ENCODE measurements at regions not wholly inside any gene's neighbourhood (a gene's known extent, or its start where the extent isn't known, plus 50 kb on each side); places are given as distances from the start of the nearest gene placed in this dataset.
"Not testable (repeated sequence)": the region's sequence is repeated elsewhere in the genome, so short reads cannot be mapped to it uniquely, and the experiment has no call there.

GRCh38 chr21:5128261-5128660, 5393.1 kb upstream of the TPTE start:
- peak; percentile 49 to 53 for DNase-seq (ENCODE audit: low read depth in 2 of 2)

- not testable (repeated sequence) for DNase-seq (ENCODE audit: low read depth in 2 of 2)
Observed at GRCh38 chr21:5133824-5134223, 5387.6 kb upstream of the TPTE start.

- not testable (repeated sequence) for DNase-seq (ENCODE audit: low read depth in 2 of 2)
Observed at GRCh38 chr21:5136406-5136805, 5385.0 kb upstream of the TPTE start.

- not testable (repeated sequence) for DNase-seq (ENCODE audit: low read depth in 2 of 2)
Observed at GRCh38 chr21:5137006-5137405, 5384.4 kb upstream of the TPTE start.

- not testable (repeated sequence) for DNase-seq (ENCODE audit: low read depth in 2 of 2)
Observed at GRCh38 chr21:5138687-5139086, 5382.7 kb upstream of the TPTE start.

- not testable (repeated sequence) for DNase-seq (ENCODE audit: low read depth in 2 of 2)
Observed at GRCh38 chr21:5139528-5139927, 5381.9 kb upstream of the TPTE start.

GRCh38 chr21:5143011-5143410, 5378.4 kb upstream of the TPTE start:
- not testable (repeated sequence) for DNase-seq (ENCODE audit: low read depth in 2 of 2)

- DNase-seq (ENCODE audit: low read depth in 2 of 2): not testable (repeated sequence)
Observed at GRCh38 chr21:5144731-5145130, 5376.7 kb upstream of the TPTE start.

- not testable (repeated sequence) for DNase-seq (ENCODE audit: low read depth in 2 of 2)
Observed at GRCh38 chr21:5147685-5148084, 5373.7 kb upstream of the TPTE start.

- not testable (repeated sequence) for DNase-seq (ENCODE audit: low read depth in 2 of 2)
Observed at GRCh38 chr21:5149222-5149621, 5372.2 kb upstream of the TPTE start.

- DNase-seq (ENCODE audit: low read depth in 2 of 2): not testable (repeated sequence)
Observed at GRCh38 chr21:5153842-5154640, 5367.3 kb upstream of the TPTE start.

- peak; percentile 53 to 57 for DNase-seq (ENCODE audit: low read depth in 2 of 2)
Observed at GRCh38 chr21:5154641-5154982, 5366.8 kb upstream of the TPTE start.

- not testable (repeated sequence) for DNase-seq (ENCODE audit: low read depth in 2 of 2)
Observed at GRCh38 chr21:5162693-5163574, 5358.4 kb upstream of the TPTE start.

GRCh38 chr21:5165829-5166228, 5355.6 kb upstream of the TPTE start:
- not testable (repeated sequence) for DNase-seq (ENCODE audit: low read depth in 2 of 2)
